Epidermal melanocyte (primary cell): ENCODE measurements at regions not wholly inside any gene's neighbourhood (a gene's known extent, or its start where the extent isn't known, plus 50 kb on each side); places are given as distances from the start of the nearest gene placed in this dataset.
"Not testable (repeated sequence)": the region's sequence is repeated elsewhere in the genome, so short reads cannot be mapped to it uniquely, and the experiment has no call there.

Experiments used
- DNase-seq: peaks from one replicate; pipeline ENCODE4 v3.0.0; 2011; ENCODE audit warnings: low spot score; ENCODE audit not compliant: insufficient read length

- no peak for DNase-seq
Observed at GRCh38 chr12:82529101-82529500, 157.6 kb upstream of the TMTC2 start.

- no peak for DNase-seq
Observed at GRCh38 chr12:82529954-82530353, 156.8 kb upstream of the TMTC2 start.

DNA sequence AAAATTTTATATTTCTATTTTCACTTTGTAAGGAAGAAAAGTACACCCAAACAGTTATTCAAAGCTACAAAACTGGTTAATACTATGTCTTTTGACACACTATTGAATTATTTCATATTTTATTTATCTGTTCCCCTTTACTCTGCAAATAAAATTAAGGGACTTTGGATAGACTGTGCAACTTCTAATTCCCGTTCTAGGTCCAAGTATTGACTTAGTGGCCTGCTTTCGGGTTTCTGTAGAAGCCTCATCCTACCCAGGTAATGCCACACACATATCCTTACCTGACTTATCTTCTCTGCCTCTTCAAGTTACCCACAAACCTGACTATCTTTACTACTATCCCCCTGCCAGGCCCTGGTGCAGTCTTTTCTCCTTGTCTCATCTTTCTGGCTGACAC, 156.3 kb upstream of the TMTC2 start:
- DNase-seq = no peak

DNA sequence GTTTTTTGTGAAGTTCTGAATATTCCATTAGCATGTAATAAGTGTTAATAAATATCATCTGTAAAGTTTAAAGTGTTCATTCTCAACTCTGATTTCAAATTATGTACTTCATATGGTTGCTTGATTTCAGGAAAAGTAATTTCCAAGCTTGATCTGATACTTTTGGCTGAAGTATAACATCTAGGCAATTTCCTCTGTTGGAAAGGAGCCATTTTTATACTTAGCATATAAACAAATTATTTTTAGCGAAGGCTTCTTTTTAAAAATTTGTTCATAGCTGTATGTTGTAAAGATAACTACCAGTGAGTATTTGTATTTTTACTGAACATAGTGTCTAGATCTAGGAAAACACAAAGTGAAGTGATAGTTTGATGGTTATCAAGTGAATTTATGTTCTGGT, 153.4 kb upstream of the TMTC2 start:
- DNase-seq = no peak

DNA sequence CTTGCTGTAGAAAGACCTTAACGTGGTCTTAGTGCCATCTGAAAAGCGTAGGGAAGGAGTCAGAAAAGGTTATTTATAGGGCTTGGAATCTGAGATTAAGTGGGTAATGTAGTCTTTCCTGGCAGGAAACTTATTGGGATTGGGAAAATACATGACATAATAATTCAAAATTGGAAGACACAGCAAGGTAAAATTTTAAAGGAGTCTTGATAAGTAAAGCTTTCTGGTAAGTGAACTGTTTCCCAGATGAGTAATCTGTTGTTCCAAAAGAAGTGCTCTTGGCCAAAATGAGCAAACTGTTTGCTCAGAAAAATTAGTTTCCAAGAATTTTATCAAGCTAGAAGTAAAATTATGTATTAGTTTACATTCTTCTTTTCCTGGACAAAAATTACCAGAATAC, 149.3 kb upstream of the TMTC2 start:
- no peak for DNase-seq

DNA sequence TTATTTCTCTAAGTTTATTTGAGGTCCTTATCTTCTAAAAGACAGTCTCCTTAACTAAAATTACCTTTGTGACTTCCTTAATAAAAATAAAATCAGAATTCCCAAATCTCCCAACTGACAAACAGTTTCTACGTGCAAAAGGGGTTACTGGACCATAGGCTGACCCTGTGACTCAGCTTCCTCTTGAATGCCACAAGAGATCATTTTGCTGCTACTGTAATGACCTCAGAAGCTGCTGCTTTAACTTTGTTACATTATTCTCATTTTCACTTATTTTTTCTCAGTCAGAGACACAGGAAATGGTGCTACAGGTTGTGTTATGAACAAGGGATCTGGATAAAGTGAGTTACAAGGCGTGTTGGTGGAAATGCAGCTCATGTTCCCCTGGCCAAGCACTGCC, 132.2 kb upstream of the TMTC2 start:
- no peak for DNase-seq

GRCh38 chr12:82555699-82556098, 131.0 kb upstream of the TMTC2 start:
- DNase-seq = no peak

DNA sequence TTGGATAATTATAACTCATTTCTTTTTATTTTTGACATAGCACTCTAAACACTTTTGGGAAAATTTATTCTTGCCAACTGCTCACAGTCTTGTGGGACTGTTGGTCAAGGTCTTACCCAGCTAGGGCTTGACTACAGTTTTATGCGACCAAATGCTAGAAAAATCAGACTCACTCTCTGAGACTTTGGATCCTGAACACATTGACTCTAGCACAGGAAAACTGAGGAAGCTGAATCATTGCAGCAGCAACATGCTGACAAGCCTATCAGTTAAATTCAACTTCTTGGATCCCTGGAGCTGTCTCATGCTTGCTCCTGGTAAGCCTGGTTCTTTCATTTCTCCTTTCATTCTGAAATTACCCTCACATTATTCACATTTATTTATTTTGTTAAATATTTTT, 120.7 kb upstream of the TMTC2 start:
- DNase-seq = no peak

DNA sequence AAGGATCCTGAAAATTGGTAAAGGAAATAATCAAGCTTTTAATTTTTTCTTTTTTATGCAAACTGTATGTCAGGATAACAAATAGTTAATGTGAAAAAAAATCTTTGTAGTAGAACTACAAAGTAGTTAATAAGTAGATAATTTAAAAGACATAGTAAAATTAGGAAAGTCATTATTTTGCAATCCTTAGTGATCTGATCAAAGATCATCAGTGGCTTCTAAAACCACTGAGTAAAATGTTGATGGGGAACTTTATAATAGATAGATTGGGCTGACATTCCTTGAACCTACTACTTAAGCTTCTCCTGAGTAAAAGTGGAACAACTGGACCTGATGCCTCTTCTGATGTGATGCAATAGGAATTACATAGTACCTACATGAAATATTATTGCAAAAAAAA, 119.0 kb upstream of the TMTC2 start:
- no peak for DNase-seq

- DNase-seq = no peak
Observed at GRCh38 chr12:82574191-82574590, 112.5 kb upstream of the TMTC2 start.

DNA sequence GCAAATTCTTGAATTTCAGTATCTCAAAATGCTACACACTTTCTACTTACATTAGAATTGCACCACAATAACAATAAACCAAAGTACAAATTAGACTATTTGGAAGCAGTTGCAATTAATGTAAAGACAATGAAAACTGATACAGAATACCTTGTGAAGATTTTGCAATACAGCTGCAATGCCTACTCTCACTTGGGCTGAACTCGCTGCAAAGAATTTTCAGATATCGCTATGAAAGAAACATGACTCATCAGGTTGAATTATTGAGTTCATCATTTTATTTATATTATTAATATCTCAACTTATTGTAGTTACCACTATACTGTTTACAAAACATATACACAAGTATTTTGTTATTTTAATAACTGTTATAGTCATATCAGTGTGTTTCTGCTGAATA, 108.0 kb upstream of the TMTC2 start:
- no peak for DNase-seq

DNA sequence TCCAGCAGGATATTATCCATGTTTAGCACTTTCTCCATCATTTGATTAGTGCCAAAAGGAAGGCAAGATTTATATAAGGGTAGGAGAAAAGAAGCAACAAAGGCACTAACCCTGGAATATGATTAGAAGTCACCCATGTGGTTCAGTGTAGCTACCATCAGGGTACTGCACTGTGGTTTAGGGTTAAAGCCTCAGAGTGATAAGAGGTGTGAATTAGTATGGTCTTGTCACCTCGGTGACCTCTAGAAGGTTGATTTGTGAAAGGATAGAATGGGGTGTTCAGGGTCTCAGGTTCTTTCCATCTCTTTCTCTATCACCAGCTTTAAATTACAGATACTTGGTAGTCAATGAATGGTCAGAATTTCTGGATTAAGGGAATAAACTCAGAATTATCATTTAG, 103.0 kb upstream of the TMTC2 start:
- no peak for DNase-seq

GRCh38 chr12:82593143-82593542, 93.6 kb upstream of the TMTC2 start:
- DNase-seq = no peak

DNA sequence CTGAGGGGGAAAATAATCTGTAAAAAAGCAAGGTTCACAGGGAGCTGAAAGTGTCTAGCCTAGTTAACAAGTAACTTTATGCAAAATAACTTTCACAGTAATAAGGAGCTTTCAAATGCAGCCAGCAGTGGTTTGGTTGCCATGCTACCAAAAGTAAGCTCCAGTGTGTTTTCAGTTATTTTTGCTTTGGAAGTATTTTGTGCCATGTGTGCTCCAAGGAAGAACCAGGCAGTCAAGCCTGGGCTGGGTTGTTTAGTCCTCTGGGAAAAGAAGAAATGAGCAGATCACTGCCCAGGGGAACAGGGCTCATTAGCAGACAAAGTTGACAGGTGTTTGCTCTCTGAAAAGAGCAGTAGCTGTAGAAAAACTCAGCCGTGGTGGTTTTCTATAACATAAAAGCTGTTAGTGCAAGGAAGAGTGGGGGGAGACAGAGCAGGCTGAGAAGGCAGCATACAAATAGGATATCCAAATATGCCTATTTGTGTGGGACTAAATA, 92.8 kb upstream of the TMTC2 start:
- no peak for DNase-seq

- DNase-seq = no peak
Observed at GRCh38 chr12:82595941-82596340, 90.8 kb upstream of the TMTC2 start.

- no peak for DNase-seq
Observed at GRCh38 chr12:82596483-82596882, 90.2 kb upstream of the TMTC2 start.

DNA sequence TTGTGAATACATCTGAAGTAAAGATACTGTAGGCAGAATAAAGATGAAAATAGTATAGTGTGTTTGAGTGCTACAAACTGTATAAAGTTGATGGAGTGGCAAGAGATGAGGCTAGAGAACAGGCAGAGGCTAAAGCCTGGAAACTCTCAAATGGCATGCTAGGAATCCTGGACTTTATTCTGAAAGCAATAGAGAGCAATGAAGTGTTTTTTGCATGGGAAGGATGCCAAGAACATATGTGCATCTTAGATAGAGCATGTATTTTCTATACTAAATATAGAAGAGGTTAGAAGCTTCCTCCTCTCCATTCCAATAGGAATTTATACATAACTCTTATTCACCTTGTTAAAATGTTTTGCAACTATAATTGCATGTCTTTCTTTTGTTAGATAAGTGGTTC, 86.3 kb upstream of the TMTC2 start:
- no peak for DNase-seq

DNA sequence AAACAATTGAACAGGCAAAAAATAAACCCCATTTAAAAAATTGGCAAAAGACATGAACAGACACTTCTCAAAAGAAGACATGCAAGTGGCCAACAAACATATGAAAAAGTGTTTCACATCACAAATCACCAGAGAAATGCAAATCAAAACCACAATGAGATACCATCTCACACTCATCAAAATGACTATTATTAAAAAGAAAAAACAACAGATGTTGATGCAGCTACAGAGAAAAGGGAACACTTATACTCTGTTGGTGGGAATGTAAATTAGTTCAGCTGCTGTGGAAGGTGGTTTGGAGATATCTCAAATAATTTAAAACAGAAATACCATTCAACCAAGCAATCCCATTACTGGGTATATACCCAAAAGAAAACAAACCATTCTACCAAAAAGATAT, 83.1 kb upstream of the TMTC2 start:
- not testable (repeated sequence) for DNase-seq

- DNase-seq = no peak
Observed at GRCh38 chr12:82605115-82605514, 81.6 kb upstream of the TMTC2 start.

DNA sequence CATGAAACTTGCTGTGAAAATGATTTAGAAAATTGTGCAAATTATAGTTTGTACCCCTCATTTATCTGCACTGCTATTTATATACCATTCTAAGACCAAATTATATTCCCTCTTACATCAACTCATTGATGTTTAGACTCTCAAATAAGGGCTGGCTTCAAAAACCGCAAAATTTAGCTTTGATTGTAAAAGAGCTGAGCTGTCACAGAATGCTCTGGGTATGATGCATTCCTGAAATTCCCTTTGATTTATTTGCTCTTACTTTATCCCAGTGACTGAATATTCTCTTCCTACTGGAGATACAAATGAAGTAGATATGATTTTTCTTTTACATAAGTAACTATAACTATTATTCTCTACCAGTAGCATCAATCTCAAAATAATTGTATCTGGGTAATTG, 78.0 kb upstream of the TMTC2 start:
- DNase-seq = peak; percentile 16

DNA sequence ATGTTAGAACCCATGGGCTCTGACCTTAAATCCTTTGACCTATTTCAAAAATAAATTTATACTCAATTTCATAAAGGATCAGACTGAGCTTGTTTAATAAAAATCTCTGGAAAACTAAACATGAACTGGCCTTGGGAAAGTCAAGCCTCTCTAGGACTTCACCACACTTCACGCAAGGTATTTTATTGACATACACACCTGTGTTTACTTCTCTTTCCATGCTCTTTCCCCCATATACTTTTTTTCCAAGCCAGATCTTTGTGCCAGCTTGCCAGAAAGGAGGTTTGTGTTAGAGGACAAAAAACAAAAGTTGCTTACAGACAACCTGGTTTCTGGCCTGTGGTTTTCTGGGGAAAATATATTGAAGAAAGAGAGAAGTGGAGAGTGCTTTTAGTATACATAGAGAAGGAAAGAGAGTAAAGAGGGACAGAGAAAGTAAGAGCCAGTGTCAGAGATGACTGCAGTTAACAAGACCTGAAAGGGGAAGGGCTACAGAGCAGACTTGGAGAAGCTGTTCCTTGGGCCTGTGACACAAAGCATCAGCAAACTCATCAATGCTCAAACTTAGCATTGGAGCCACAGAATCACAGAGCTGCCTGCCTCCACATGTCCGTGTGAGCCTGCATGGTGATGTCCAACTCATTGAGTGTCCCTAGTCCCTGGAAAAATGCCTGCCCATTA, 77.3 kb upstream of the TMTC2 start:
- no peak for DNase-seq

- no peak for DNase-seq
Observed at GRCh38 chr12:82619644-82620043, 67.1 kb upstream of the TMTC2 start.

DNA sequence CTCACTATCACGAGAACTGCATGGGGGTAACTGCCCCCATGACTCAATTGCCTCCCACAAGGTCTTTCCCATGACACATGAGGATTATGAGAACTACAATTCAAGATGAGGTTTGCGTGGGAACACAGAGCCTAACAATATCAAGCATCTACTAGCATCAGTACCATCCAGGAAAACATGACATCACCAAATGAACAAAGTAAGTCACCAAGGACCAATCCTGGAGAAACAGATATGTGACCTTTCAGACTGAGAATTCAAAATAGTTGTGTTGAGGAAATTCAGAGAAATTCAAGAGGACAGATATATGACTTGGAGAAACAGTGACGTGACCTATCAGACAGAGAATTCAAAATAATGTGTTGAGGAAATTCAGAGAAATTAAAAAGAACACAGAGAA, 65.8 kb upstream of the TMTC2 start:
- DNase-seq = no peak

- no peak for DNase-seq
Observed at GRCh38 chr12:82625523-82625922, 61.2 kb upstream of the TMTC2 start.
